ENCODE measurements at regions not wholly inside any gene's neighbourhood (a gene's known extent, or its start where the extent isn't known, plus 50 kb on each side); places are given as distances from the start of the nearest gene placed in this dataset.

GRCh38 chr20:36101192-36101591, 53.3 kb upstream of the EPB41L1 start:
- no peaks in the 10 kb centered on the region for H4K20me1 ChIP-seq (ENCODE audit: insufficient read depth, poor library complexity, severe bottlenecking)
- peak; percentile 53 for DNase-seq (ENCODE audit: low spot score)
- H2AFZ ChIP-seq: no peak overlapping the region
- no peak overlapping the region for H3K4me2 ChIP-seq
- TF ChIP-seq CTCF (IDR thresholded peaks at IDR 0.05; ENCODE audit: poor library complexity) (no peak), EZH2phosphoT487 (IDR thresholded peaks at IDR 0.05; ENCODE audit: low read depth, severe bottlenecking, unreplicated experiment) (no peak), EZH2 (IDR thresholded peaks at IDR 0.05; ENCODE audit: borderline replicate concordance) (no peak)
- 34% methylated on average over 3 of the region's 3 CpGs for WGBS (ENCODE audit: low lambda C conversion rate, missing lambda C conversion rate)
- no peaks in the 10 kb centered on the region for H3K9me2 ChIP-seq (replicated peaks; ENCODE audit: insufficient read depth)
- peaks cover 31% of the 10 kb centered on the region for H3K79me2 ChIP-seq
- peak overlapping the region; percentile 27 for H3K27ac ChIP-seq
- H3K27me3 ChIP-seq: no peaks in the 10 kb centered on the region
- H3K9me3 ChIP-seq (ENCODE audit: low read depth): no peaks in the 10 kb centered on the region
- no peak overlapping the region for H3K4me3 ChIP-seq
- H3K36me3 ChIP-seq (replicated peaks; ENCODE audit: insufficient read depth, low read depth): no peaks in the 10 kb centered on the region
- H3K4me1 ChIP-seq (ENCODE audit: insufficient read depth): peaks cover 34% of the 10 kb centered on the region

- Histone ChIP-seq H3K27ac (peak overlapping the region; percentile 54), H4K20me1 (ENCODE audit: insufficient read depth, poor library complexity, severe bottlenecking) (no peaks in the 10 kb centered on the region), H3K36me3 (replicated peaks; ENCODE audit: insufficient read depth, low read depth) (no peaks in the 10 kb centered on the region), H3K4me1 (ENCODE audit: insufficient read depth) (peaks cover 31% of the 10 kb centered on the region), H3K4me3 (no peak overlapping the region), H3K79me2 (peaks cover 21% of the 10 kb centered on the region), H3K27me3 (no peaks in the 10 kb centered on the region), H2AFZ (no peak overlapping the region), H3K4me2 (no peak overlapping the region), H3K9me3 (ENCODE audit: low read depth) (no peaks in the 10 kb centered on the region), H3K9me2 (replicated peaks; ENCODE audit: insufficient read depth) (no peaks in the 10 kb centered on the region)
- WGBS (ENCODE audit: low lambda C conversion rate, missing lambda C conversion rate): 61% methylated on average over 3 of the region's 3 CpGs
- no peak for DNase-seq (ENCODE audit: low spot score)
- TF ChIP-seq EZH2phosphoT487 (IDR thresholded peaks at IDR 0.05; ENCODE audit: low read depth, severe bottlenecking, unreplicated experiment) (no peak), CTCF (IDR thresholded peaks at IDR 0.05; ENCODE audit: poor library complexity) (no peak), EZH2 (IDR thresholded peaks at IDR 0.05; ENCODE audit: borderline replicate concordance) (no peak)
Measured at GRCh38 chr20:36102306-36102705, 52.2 kb upstream of the EPB41L1 start.

GRCh38 chr20:36102809-36103596, 51.5 kb upstream of the EPB41L1 start:
- TF ChIP-seq EZH2phosphoT487 (IDR thresholded peaks at IDR 0.05; ENCODE audit: low read depth, severe bottlenecking, unreplicated experiment) (no peak), CTCF (IDR thresholded peaks at IDR 0.05; ENCODE audit: poor library complexity) (no peak), EZH2 (IDR thresholded peaks at IDR 0.05; ENCODE audit: borderline replicate concordance) (no peak)
- H3K27me3 ChIP-seq: no peaks in the 10 kb centered on the region
- H3K9me2 ChIP-seq (replicated peaks; ENCODE audit: insufficient read depth): no peaks in the 10 kb centered on the region
- WGBS (ENCODE audit: low lambda C conversion rate, missing lambda C conversion rate): 69% methylated on average over 4 of the region's 4 CpGs
- peak overlapping the region; percentile 25 for H3K4me2 ChIP-seq
- H3K4me1 ChIP-seq (ENCODE audit: insufficient read depth): peaks cover 24% of the 10 kb centered on the region
- peaks cover 21% of the 10 kb centered on the region for H3K79me2 ChIP-seq
- H3K9me3 ChIP-seq (ENCODE audit: low read depth): no peaks in the 10 kb centered on the region
- no peaks in the 10 kb centered on the region for H4K20me1 ChIP-seq (ENCODE audit: insufficient read depth, poor library complexity, severe bottlenecking)
- H3K36me3 ChIP-seq (replicated peaks; ENCODE audit: insufficient read depth, low read depth): no peaks in the 10 kb centered on the region
- DNase-seq (ENCODE audit: low spot score): peak; percentile 58
- H2AFZ ChIP-seq: no peak overlapping the region
- peak overlapping the region; percentile 54 for H3K27ac ChIP-seq
- H3K4me3 ChIP-seq: no peak overlapping the region

Data from hepatocyte (in vitro differentiated cells).